DMS 273 (cell line): ENCODE measurements at regions not wholly inside any gene's neighbourhood (a gene's known extent, or its start where the extent isn't known, plus 50 kb on each side); places are given as distances from the start of the nearest gene placed in this dataset.
A peak's percentile ranks its signal among the peaks of the same experiment; 100 is the strongest.

Source experiments
- DNase-seq: peaks from one replicate; lab custom pipeline; 2025; ENCODE audit not compliant: unreplicated experiment; lab: John Stamatoyannopoulos, UW

- no peak for DNase-seq
These were observed 156.8 kb upstream of the NFE2L3 start for GRCh38 chr7:25995216-25995615.

GRCh38 chr7:25996006-25996408 lies 156.0 kb upstream of the NFE2L3 start:
- DNase-seq, result peak; percentile 15

- no peak for DNase-seq
These were observed 153.5 kb upstream of the NFE2L3 start for GRCh38 chr7:25998499-25998898.

GRCh38 chr7:26000841-26001240 lies 151.2 kb upstream of the NFE2L3 start:
- DNase-seq, result no peak

- DNase-seq, result no peak
These were observed 150.2 kb upstream of the NFE2L3 start for GRCh38 chr7:26001662-26002244.

- no peak for DNase-seq
These were observed 146.2 kb upstream of the NFE2L3 start for GRCh38 chr7:26005683-26006410.

GRCh38 chr7:26006426-26006825 lies 145.6 kb upstream of the NFE2L3 start:
- no peak for DNase-seq

- no peak for DNase-seq
These were observed 144.5 kb upstream of the NFE2L3 start for GRCh38 chr7:26007510-26007909.

- no peak for DNase-seq
These were observed 143.6 kb upstream of the NFE2L3 start for GRCh38 chr7:26008428-26008827.

- DNase-seq, result no peak
These were observed 140.8 kb upstream of the NFE2L3 start for GRCh38 chr7:26011039-26011696.

GRCh38 chr7:26013551-26014083 lies 138.4 kb upstream of the NFE2L3 start:
- DNase-seq, result peak; percentile 77

GRCh38 chr7:26022982-26023381 lies 129.0 kb upstream of the NFE2L3 start:
- no peak for DNase-seq

GRCh38 chr7:26029911-26030310 lies 122.1 kb upstream of the NFE2L3 start:
- no peak for DNase-seq

- no peak for DNase-seq
These were observed 117.6 kb upstream of the NFE2L3 start for GRCh38 chr7:26034391-26034790.

- DNase-seq, result no peak
These were observed 116.4 kb upstream of the NFE2L3 start for GRCh38 chr7:26035552-26035951.

- no peak for DNase-seq
These were observed 115.9 kb upstream of the NFE2L3 start for GRCh38 chr7:26036092-26036491.

- DNase-seq, result no peak
These were observed 113.6 kb upstream of the NFE2L3 start for GRCh38 chr7:26038201-26038990.

GRCh38 chr7:26040085-26040484 lies 111.9 kb upstream of the NFE2L3 start:
- DNase-seq, result no peak

GRCh38 chr7:26042237-26042636 lies 109.8 kb upstream of the NFE2L3 start:
- no peak for DNase-seq

GRCh38 chr7:26043801-26044200 lies 108.2 kb upstream of the NFE2L3 start:
- DNase-seq, result no peak

- DNase-seq, result no peak
These were observed 107.7 kb upstream of the NFE2L3 start for GRCh38 chr7:26044320-26044719.
